ENCODE measurements at regions not wholly inside any gene's neighbourhood (a gene's known extent, or its start where the extent isn't known, plus 50 kb on each side); places are given as distances from the start of the nearest gene placed in this dataset.

DNA sequence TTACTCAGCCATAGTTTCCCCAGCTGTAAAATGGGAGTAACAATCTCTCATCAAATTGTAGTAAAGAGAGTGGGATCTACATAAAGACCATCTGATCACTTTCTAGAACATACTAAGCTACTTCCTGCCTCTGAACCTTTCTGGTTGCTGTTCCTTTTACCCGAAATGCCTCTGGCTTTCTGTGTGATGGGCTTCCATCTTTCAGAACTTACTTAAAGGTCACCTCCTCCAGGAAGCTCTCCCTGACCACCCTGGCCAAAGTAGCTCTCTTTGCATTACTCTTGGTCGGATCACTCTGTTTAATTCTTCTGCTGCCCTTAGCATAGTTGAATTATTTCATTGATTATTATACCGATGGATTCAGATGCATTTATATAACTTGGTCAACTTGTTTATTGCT lies 171.0 kb downstream of the BMP7 start:
- H3K4me1 ChIP-seq, result peaks cover 8% of the 10 kb centered on the region
- TF ChIP-seq, protein P1, sequence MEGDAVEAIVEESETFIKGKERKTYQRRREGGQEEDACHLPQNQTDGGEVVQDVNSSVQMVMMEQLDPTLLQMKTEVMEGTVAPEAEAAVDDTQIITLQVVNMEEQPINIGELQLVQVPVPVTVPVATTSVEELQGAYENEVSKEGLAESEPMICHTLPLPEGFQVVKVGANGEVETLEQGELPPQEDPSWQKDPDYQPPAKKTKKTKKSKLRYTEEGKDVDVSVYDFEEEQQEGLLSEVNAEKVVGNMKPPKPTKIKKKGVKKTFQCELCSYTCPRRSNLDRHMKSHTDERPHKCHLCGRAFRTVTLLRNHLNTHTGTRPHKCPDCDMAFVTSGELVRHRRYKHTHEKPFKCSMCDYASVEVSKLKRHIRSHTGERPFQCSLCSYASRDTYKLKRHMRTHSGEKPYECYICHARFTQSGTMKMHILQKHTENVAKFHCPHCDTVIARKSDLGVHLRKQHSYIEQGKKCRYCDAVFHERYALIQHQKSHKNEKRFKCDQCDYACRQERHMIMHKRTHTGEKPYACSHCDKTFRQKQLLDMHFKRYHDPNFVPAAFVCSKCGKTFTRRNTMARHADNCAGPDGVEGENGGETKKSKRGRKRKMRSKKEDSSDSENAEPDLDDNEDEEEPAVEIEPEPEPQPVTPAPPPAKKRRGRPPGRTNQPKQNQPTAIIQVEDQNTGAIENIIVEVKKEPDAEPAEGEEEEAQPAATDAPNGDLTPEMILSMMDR (IDR thresholded peaks at IDR 0.05; ENCODE audit: borderline replicate concordance), result no peak

DNA sequence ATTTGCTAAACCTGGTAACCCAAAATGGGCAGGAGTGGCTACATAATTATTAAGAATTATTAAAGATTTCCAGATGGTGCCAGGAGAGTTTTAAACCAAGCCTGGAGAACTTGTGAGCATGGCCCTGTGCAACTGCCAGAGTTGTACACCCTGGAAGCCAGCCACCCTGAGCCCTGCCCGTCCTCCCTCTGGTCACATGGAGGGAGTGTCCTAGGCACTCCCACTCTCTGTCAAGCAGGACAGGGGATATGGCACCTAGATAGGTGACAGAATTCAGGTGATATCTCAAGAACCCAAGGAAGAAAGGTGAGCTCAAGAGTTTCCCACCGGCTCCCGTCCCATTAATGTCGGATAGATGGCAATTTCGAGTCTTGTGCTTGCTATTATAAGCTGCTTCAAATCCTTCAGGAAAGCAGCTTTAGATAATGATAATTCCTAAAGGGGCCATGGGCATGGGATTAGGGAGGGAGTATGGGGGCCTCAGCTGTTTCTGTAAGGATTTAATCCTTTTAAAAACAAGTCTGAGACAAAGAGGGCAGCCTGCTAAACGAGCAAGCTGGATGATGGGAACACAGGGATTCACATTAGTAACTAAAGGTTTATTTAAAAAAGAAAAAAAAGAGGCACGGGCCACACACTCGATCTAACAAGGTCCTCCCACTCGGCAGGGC lies 169.1 kb downstream of the BMP7 start:
- H3K36me3 ChIP-seq, result no peaks in the 10 kb centered on the region
- no peak overlapping the region for H3K27ac ChIP-seq (replicated peaks)
- DNase-seq, result no peak
- H3K4me1 ChIP-seq, result peaks cover 1% of the 10 kb centered on the region
- no peak overlapping the region for H3K4me3 ChIP-seq
- intact Hi-C loops (cut with micrococcal nuclease), result no loop called here
- TF ChIP-seq, protein P1 (IDR thresholded peaks at IDR 0.05; ENCODE audit: borderline replicate concordance), result no peak
- H3K27me3 ChIP-seq (ENCODE audit: low read depth), result peaks cover 3% of the 10 kb centered on the region
- H3K9me3 ChIP-seq (replicated peaks), result no peaks in the 10 kb centered on the region

More for the DNA sequence above, 171.0 kb downstream of the BMP7 start:
- no peaks in the 10 kb centered on the region for H3K36me3 ChIP-seq
- DNase-seq, result no peak
- no peak overlapping the region for H3K27ac ChIP-seq (replicated peaks)
- H3K4me3 ChIP-seq, result no peak overlapping the region
- H3K27me3 ChIP-seq (ENCODE audit: low read depth), result peaks cover 9% of the 10 kb centered on the region
- H3K9me3 ChIP-seq (replicated peaks), result no peaks in the 10 kb centered on the region
- intact Hi-C loops (cut with micrococcal nuclease), result no loop called here

DNA sequence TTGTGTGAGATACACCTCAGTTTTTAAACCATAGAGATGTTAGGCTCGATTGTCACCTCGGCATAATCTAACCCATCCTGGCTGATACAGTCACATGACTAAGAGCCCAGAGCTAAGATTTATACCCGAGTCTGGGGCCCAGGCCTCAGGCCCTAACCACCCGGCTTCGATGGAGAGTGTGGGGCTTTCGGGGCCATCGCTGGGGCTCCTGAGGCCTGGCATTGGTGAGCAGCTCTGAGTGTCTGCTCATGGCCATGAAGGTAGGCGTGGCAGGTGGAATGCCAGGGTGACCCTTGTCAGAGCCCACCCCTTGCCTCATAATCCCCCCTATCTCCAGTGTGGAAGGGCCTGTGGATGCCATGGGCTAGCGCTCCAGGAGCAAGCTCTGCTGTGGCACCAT lies 164.3 kb downstream of the BMP7 start:
- TF ChIP-seq, protein P1 (IDR thresholded peaks at IDR 0.05; ENCODE audit: borderline replicate concordance), result no peak
- H3K36me3 ChIP-seq, result no peaks in the 10 kb centered on the region
- intact Hi-C loops (cut with micrococcal nuclease), result no loop called here
- no peaks in the 10 kb centered on the region for H3K4me1 ChIP-seq
- no peak overlapping the region for H3K27ac ChIP-seq (replicated peaks)
- H3K9me3 ChIP-seq (replicated peaks), result no peaks in the 10 kb centered on the region
- DNase-seq, result no peak
- no peak overlapping the region for H3K4me3 ChIP-seq
- peaks cover 12% of the 10 kb centered on the region for H3K27me3 ChIP-seq (ENCODE audit: low read depth)

DNA sequence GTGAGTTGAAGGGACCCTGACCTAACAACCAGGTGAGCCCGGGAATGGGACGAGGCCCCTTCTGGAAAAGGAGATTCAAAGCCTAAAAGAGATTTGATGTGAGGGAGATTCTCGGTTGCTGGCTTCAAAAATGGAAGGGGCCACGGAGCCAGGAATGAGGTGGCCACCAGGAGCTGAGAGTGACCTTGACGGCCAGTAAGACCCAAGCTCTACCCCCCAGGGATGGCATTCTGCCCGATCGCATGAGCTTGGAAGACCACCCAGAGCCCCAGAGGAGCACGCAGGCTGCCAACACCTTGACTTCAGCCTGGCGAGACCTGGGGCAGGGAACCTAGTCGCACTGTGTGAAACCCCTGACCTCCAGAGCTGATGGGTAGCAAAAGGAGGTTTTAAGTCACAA lies 163.9 kb downstream of the BMP7 start:
- no peaks in the 10 kb centered on the region for H3K36me3 ChIP-seq
- H3K9me3 ChIP-seq (replicated peaks), result no peaks in the 10 kb centered on the region
- intact Hi-C loops (cut with micrococcal nuclease), result no loop called here
- no peaks in the 10 kb centered on the region for H3K4me1 ChIP-seq
- H3K27me3 ChIP-seq (ENCODE audit: low read depth), result peaks cover 12% of the 10 kb centered on the region
- H3K4me3 ChIP-seq, result no peak overlapping the region
- no peak overlapping the region for H3K27ac ChIP-seq (replicated peaks)
- DNase-seq, result no peak
- TF ChIP-seq, protein P1 (IDR thresholded peaks at IDR 0.05; ENCODE audit: borderline replicate concordance), result no peak

DNA sequence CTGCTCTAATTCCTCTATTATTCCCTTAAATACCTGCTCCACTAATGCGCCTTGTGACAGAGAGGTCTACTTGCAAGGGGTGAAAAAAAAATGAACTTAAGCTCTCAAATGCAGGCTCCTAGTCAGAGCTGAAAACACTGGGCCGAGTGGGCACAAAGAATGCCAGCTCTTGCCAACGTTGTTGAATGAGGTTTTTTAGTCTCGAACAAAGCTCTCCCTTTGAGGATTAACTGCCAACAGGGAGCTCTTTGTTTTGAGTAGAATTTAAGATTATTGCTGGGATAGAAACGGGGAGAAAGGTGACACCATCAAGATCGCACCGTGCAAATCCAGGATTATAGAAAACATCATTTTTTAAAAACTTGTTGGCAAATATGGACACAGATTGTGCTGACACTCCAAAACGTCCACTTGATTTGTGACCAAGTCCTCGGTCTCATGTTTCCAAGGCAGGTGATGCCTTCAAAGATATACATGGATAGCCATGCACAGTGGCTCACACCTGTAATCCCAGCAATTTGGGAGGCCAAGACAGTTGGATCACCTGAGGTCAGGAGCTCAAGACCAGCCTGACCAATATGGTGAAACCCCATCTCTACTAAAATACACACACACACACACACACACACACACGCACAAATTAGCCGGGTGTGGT lies 163.2 kb downstream of the BMP7 start:
- Histone ChIP-seq H3K9me3 (replicated peaks) (no peaks in the 10 kb centered on the region), H3K4me1 (no peaks in the 10 kb centered on the region), H3K4me3 (no peak overlapping the region), H3K36me3 (no peaks in the 10 kb centered on the region), H3K27me3 (ENCODE audit: low read depth) (peaks cover 12% of the 10 kb centered on the region), H3K27ac (replicated peaks) (no peak overlapping the region)
- no peak for DNase-seq
- intact Hi-C loops (cut with micrococcal nuclease), result no loop called here
- TF ChIP-seq, protein P1 (IDR thresholded peaks at IDR 0.05; ENCODE audit: borderline replicate concordance), result no peak
